GM12873 (cell line): ENCODE measurements at regions not wholly inside any gene's neighbourhood (a gene's known extent, or its start where the extent isn't known, plus 50 kb on each side); places are given as distances from the start of the nearest gene placed in this dataset.

ENCODE experiments used
- TF ChIP-seq, protein P1 (sequence below): IDR thresholded peaks from 2 replicates; pipeline ENCODE4 v1.5.1; 2012; ENCODE audit warnings: low read depth, mild to moderate bottlenecking, moderate library complexity, low read length, control low read depth; ENCODE audit not compliant: insufficient read depth; ENCODE audit errors: missing control alignments

GRCh38 chr18:68441241-68441640 is 273.7 kb downstream of the TMX3 start:
- TF ChIP-seq, protein P1, sequence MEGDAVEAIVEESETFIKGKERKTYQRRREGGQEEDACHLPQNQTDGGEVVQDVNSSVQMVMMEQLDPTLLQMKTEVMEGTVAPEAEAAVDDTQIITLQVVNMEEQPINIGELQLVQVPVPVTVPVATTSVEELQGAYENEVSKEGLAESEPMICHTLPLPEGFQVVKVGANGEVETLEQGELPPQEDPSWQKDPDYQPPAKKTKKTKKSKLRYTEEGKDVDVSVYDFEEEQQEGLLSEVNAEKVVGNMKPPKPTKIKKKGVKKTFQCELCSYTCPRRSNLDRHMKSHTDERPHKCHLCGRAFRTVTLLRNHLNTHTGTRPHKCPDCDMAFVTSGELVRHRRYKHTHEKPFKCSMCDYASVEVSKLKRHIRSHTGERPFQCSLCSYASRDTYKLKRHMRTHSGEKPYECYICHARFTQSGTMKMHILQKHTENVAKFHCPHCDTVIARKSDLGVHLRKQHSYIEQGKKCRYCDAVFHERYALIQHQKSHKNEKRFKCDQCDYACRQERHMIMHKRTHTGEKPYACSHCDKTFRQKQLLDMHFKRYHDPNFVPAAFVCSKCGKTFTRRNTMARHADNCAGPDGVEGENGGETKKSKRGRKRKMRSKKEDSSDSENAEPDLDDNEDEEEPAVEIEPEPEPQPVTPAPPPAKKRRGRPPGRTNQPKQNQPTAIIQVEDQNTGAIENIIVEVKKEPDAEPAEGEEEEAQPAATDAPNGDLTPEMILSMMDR = no peak

GRCh38 chr18:68440433-68440832 is 274.5 kb downstream of the TMX3 start:
- TF ChIP-seq, protein P1 = no peak

GRCh38 chr18:68439642-68440041 is 275.3 kb downstream of the TMX3 start:
- TF ChIP-seq, protein P1 = no peak

- TF ChIP-seq, protein P1 = no peak
Observed at GRCh38 chr18:68438983-68439382, 275.9 kb downstream of the TMX3 start.

DNA sequence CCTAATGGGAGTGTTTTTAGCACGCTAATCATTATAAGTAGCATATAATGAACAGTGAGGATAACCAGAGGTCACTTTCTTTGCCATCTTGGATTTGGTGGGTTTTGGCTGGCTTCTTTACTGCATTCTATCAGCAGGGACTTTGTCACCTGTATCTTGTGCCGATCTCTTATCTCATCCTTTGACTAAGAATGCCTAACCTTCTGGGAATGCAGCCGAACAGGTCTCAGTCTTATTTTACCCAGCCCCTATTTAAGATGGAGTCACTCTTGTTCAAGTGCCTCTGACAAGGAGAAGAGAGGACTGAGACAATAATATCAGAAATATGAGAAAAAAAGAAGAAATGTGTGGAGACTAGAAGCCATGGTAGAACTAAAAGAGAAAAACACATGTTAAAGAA is 276.4 kb downstream of the TMX3 start:
- TF ChIP-seq, protein P1 = no peak

- TF ChIP-seq, protein P1 = no peak
Observed at GRCh38 chr18:68436485-68436884, 278.4 kb downstream of the TMX3 start.

- TF ChIP-seq, protein P1 = no peak
Observed at GRCh38 chr18:68435581-68435980, 279.3 kb downstream of the TMX3 start.

- TF ChIP-seq, protein P1 = no peak
Observed at GRCh38 chr18:68431922-68432198, 283.0 kb downstream of the TMX3 start.
